ENCODE measurements at regions not wholly inside any gene's neighbourhood (a gene's known extent, or its start where the extent isn't known, plus 50 kb on each side); places are given as distances from the start of the nearest gene placed in this dataset.
A peak's percentile ranks its signal among the peaks of the same experiment; 100 is the strongest.

DNA sequence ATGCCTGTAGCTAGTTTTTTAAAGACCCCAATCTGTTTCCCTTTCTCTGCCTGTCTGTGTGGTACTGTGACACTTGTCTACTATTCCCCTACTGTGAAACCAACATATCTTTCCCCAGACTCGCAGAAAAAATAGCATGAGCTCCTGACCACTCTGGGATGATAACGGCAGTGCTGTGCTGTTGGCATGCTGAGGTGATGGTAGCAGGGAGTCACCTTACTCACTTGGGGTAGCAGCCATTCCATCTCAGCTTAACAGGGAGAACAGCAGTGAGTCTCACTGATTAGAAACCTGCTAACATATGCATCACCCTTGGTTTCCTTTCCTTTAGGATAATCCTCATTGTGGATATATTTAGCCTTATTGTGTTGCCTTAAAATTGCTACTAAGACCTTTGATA, 469.6 kb upstream of the FZD8 start:
- Histone ChIP-seq H3K4me1 (no peaks in the 10 kb centered on the region), H4K20me1 (no peaks in the 10 kb centered on the region), H3K27me3 (no peaks in the 10 kb centered on the region), H3K4me3 (no peak overlapping the region), H3K4me2 (no peak overlapping the region), H3K36me3 (no peaks in the 10 kb centered on the region), H3K27ac (no peak overlapping the region), H3K9me3 (replicated peaks in 1 of 11) (no peaks in the 10 kb centered on the region), H3K9ac (no peak overlapping the region)
- no peak for TF ChIP-seq Cebpa-rat (IDR thresholded peaks at IDR 0.05)

DNA sequence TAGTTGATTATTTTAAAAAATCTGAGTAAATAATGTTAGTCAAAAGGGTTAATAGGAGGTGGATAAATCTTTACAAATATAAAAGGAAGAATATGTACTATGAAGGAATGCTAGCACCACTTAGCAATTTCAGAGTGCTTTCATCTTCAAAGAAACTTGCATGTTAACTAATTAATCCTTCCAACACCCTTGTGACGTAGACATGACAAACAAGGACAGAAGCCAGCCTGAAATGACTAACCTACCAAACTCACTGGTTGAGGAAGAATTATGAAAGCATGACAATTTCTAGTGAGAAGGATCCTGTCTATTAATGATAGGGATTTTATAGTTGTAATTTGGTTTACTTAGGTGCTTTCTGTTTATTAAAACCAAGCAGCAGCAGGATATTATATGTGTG, 468.0 kb upstream of the FZD8 start:
- H3K36me3 ChIP-seq = no peaks in the 10 kb centered on the region
- H4K20me1 ChIP-seq = no peaks in the 10 kb centered on the region
- no peaks in the 10 kb centered on the region for H3K4me1 ChIP-seq
- H3K9ac ChIP-seq = no peak overlapping the region
- H3K9me3 ChIP-seq (replicated peaks in 1 of 11) = no peaks in the 10 kb centered on the region
- no peak overlapping the region for H3K4me2 ChIP-seq
- H3K4me3 ChIP-seq = no peak overlapping the region
- no peaks in the 10 kb centered on the region for H3K27me3 ChIP-seq
- TF ChIP-seq Cebpa-rat (IDR thresholded peaks at IDR 0.05) = no peak
- no peak overlapping the region for H3K27ac ChIP-seq

DNA sequence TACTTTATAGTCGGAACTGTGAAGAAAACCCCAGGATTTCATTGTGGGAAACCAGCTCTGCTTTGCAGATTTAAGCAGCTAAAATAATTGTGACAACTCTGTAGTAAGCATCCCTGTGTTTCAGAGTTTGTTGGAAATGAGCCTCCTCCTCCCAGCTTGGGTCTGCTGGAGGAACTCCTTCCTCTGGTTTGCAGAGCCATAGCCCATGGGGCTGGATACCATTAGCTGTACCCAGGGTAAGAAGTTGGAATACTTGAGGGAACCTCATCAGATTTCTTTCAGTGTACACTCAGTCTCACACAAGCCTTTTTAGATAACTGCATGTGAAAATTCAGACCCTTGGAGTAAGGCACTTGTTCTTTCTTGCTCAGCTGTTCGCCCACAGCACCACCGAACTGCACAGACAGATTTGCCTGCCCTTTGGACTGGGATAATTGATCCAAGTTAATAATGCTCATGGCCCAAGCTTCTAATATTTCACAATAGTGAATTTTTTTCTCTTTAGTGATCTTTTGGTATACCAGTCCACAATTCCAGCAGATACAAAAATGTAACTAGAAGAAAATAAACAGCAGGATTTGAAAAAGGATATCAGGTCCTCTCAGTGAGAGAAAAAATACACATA, 467.4 kb upstream of the FZD8 start:
- no peaks in the 10 kb centered on the region for H3K27me3 ChIP-seq
- H4K20me1 ChIP-seq = no peaks in the 10 kb centered on the region
- H3K4me3 ChIP-seq = no peak overlapping the region
- no peak overlapping the region for H3K4me2 ChIP-seq
- H3K9ac ChIP-seq = no peak overlapping the region
- no peak overlapping the region for H3K27ac ChIP-seq
- 0 out of 22 replicates have a peak, but pooled peaks of 1 of the 11 experiments have one; percentile 15 for TF ChIP-seq Cebpa-rat (IDR thresholded peaks at IDR 0.05)
- no peaks in the 10 kb centered on the region for H3K4me1 ChIP-seq
- H3K9me3 ChIP-seq (replicated peaks in 1 of 11) = no peaks in the 10 kb centered on the region
- no peaks in the 10 kb centered on the region for H3K36me3 ChIP-seq

DNA sequence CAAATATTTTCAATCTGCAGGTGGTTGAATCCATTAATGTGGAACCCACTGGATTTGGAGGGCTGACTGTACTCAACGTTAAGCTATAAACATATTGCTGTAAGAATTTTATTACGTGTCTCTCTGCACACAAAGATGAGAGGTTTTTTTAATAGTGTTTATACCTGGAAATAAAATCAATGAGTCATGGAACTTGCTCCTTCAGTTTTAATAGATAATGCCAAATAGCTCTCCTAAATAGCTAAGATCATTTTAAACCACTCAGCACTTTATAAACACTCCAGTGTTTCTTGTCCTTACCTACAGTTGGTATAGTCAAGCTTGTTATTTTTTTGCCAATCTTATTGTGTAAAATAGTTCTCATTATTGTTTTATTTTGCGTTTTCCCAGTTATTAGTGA, 455.6 kb upstream of the FZD8 start:
- Histone ChIP-seq H3K4me2 (no peak overlapping the region), H3K9ac (no peak overlapping the region), H3K9me3 (replicated peaks in 1 of 11) (peaks cover 0 to 6% (median 0%) of the 10 kb centered on the region in 11 experiments; a peak in 1 of 22 replicates), H4K20me1 (no peaks in the 10 kb centered on the region), H3K36me3 (no peaks in the 10 kb centered on the region), H3K27ac (no peak overlapping the region), H3K4me3 (no peak overlapping the region), H3K4me1 (no peaks in the 10 kb centered on the region), H3K27me3 (no peaks in the 10 kb centered on the region)
- no peak for TF ChIP-seq Cebpa-rat (IDR thresholded peaks at IDR 0.05)

DNA sequence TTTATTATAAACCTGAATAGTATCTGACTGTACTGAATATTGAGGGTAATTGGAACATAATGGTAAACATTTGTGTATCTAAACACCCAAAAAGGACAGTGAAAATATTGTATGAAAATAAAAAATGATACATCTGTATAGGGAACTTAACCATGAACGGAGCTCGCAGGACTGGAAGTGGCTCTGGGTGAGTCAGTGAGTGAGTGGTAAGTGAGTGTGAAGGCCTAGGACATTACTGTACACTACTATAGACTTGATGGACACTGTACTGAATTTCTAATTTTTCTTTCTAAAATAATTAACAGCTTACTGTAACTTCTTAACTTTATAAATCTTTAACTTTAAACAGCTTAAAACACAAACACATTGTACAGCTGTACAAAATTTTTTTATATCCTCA, 454.5 kb upstream of the FZD8 start:
- no peak for TF ChIP-seq Cebpa-rat (IDR thresholded peaks at IDR 0.05)
- H3K4me1 ChIP-seq = no peaks in the 10 kb centered on the region
- no peak overlapping the region for H3K9ac ChIP-seq

DNA sequence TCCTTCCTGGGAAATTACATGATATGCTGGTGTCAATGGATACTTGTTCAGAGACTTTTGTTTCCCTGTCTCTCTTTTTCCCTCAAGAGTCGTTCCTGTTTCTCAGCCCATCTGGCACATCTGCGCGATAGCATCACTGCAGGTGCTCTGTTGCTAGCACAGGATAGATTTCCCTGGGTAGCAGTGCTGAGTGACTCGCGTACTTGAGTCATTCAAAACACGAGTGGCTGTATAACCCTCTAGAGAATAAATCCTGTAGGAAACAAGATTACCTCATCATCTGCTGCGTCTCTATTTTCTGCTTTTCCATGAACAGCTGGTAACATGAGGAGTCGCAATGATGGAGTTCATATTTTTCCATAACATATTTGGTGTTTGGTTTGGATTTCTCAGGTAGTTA, 452.0 kb upstream of the FZD8 start:
- peaks cover 0 to 5% (median 0%) of the 10 kb centered on the region in 11 experiments; a peak in 1 of 22 replicates for H3K9me3 ChIP-seq (replicated peaks in 1 of 11)
- H3K4me3 ChIP-seq = no peak overlapping the region
- H3K27ac ChIP-seq = no peak overlapping the region
- TF ChIP-seq Cebpa-rat (IDR thresholded peaks at IDR 0.05) = no peak
- no peak overlapping the region for H3K9ac ChIP-seq
- H4K20me1 ChIP-seq = no peaks in the 10 kb centered on the region
- no peak overlapping the region for H3K4me2 ChIP-seq
- H3K36me3 ChIP-seq = no peaks in the 10 kb centered on the region
- no peaks in the 10 kb centered on the region for H3K27me3 ChIP-seq
- no peaks in the 10 kb centered on the region for H3K4me1 ChIP-seq

More for the DNA sequence above, 454.5 kb upstream of the FZD8 start:
- Histone ChIP-seq H3K36me3 (no peaks in the 10 kb centered on the region), H3K9me3 (replicated peaks in 1 of 11) (peaks cover 0 to 6% (median 0%) of the 10 kb centered on the region in 11 experiments; a peak in 1 of 22 replicates), H3K4me2 (no peak overlapping the region), H3K27ac (no peak overlapping the region), H3K27me3 (no peaks in the 10 kb centered on the region), H3K4me3 (no peak overlapping the region), H4K20me1 (no peaks in the 10 kb centered on the region)

DNA sequence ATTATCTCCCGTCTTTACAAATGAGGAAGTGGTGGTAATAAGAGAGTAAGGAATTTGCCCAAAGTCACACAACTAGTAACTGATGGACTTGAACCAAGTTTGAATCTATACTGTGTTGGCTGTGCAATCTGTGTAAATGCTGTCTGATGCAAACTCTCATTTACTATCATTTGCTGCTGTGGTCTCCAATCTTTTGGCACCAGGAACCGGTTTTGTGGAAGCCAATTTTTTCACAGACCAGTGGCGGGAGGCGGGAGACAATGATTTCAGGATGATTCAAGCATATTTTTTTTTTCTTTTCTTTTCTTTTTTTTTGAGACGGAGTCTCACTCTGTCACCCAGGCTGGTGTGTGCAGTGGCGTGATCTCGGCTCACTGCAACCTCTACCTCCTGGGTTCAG, 450.0 kb upstream of the FZD8 start:
- Histone ChIP-seq H4K20me1 (no peaks in the 10 kb centered on the region), H3K9me3 (replicated peaks in 1 of 11) (no peaks in the 10 kb centered on the region), H3K4me1 (no peaks in the 10 kb centered on the region), H3K27ac (no peak overlapping the region), H3K27me3 (no peaks in the 10 kb centered on the region), H3K36me3 (no peaks in the 10 kb centered on the region), H3K4me3 (no peak overlapping the region), H3K4me2 (no peak overlapping the region), H3K9ac (no peak overlapping the region)
- no peak for TF ChIP-seq Cebpa-rat (IDR thresholded peaks at IDR 0.05)

DNA sequence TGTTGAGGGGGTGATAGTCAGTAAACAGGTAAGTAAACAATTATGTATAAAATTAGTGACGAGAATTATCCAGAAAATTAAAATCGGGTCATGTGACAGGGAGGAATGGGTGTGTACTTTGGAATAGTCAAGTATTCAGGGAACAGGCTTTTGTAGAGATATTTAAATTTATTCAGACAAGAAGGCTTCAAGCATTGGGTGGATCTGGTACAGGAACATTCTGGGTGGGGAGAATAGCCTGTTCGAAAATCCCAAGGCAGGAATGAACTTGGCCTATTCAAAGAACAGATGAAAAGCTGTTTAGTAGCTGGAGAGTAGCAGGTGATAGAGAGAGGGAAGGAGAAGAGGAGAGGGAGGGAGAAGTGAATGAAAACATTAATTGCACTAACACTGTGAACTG, 448.9 kb upstream of the FZD8 start:
- H3K27me3 ChIP-seq = no peaks in the 10 kb centered on the region
- no peak for TF ChIP-seq Cebpa-rat (IDR thresholded peaks at IDR 0.05)
- no peak overlapping the region for H3K4me3 ChIP-seq
- no peaks in the 10 kb centered on the region for H3K36me3 ChIP-seq
- no peaks in the 10 kb centered on the region for H3K9me3 ChIP-seq (replicated peaks in 1 of 11)
- H3K4me1 ChIP-seq = no peaks in the 10 kb centered on the region
- H3K4me2 ChIP-seq = no peak overlapping the region
- H3K9ac ChIP-seq = no peak overlapping the region
- H3K27ac ChIP-seq = no peak overlapping the region
- no peaks in the 10 kb centered on the region for H4K20me1 ChIP-seq

DNA sequence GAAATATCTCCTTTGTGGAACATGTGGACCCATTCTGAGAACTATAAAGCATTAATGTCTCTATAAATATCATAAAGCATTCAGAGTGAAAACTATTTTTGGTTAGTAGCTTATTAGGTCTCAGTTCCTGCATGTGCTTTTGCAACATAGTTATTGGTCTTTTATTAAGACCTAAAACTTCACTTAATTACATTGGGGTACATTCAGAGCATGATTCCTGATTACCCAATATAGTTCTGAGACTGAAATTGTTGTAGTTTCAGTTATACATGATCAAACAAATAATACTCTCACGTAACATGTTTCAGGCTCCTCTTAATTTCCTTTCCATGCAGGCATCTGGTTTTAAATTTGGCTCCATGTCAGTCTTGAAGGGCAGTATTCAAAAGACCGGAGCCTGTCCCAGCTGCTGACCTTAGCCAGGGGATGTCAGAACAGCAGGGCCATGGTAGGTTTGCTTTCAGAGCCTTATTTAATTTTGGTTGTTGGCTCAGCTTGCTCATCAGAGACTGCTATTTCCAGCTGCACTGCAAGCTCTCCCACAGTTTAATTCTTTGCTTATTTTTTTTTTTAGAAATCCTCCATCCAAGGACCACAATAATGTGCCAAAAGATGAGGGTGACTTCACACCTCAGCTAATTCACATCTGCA, 447.8 kb upstream of the FZD8 start:
- Histone ChIP-seq H3K9ac (no peak overlapping the region), H3K4me1 (no peaks in the 10 kb centered on the region), H3K27me3 (no peaks in the 10 kb centered on the region), H3K4me2 (no peak overlapping the region), H3K4me3 (no peak overlapping the region), H4K20me1 (no peaks in the 10 kb centered on the region), H3K27ac (no peak overlapping the region), H3K36me3 (no peaks in the 10 kb centered on the region), H3K9me3 (replicated peaks in 1 of 11) (no peaks in the 10 kb centered on the region)
- no peak for TF ChIP-seq Cebpa-rat (IDR thresholded peaks at IDR 0.05)

Measured in BLaER1 treated with 17β-estradiol and CSF1 and Interleukin-3, amounts not matched to agents 10 nM and 100 nM (cell line).